ENCODE measurements at regions not wholly inside any gene's neighbourhood (a gene's known extent, or its start where the extent isn't known, plus 50 kb on each side); places are given as distances from the start of the nearest gene placed in this dataset.
A peak's percentile ranks its signal among the peaks of the same experiment; 100 is the strongest.

DNA sequence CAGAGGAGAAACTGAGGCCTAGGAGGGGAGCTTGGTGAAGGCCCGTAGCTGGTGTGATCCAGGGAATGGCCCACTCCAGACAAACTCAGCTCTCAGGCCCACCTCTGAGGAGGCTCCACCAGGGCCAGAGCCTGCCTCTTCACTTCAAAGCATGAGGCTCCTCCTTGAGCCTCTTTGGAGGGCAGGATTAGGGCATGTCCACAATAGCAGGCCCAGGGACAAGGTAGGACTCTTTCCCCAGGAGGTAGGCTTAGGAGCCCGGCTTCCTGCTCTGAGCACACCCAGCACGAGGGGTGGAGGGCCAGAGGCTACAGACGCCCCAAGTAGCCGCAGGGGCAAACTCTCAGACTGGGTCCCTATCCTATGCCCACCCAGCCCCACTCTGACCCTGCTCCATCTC, 164.6 kb upstream of the ZMIZ1 start:
- Histone ChIP-seq H3K27me3 (no peaks in the 10 kb centered on the region), H3K4me1 (peaks cover 0 to 11% (median 0%) of the 10 kb centered on the region in 9 donors), H3K27ac (no peak overlapping the region), H3K9me3 (no peaks in the 10 kb centered on the region), H3K36me3 (no peaks in the 10 kb centered on the region), H3K4me3 (no peak overlapping the region)
- intact Hi-C loops (cut with DNase I): no loop called here
- WGBS, 2 donors: 87 to 96% methylated on average over 5 of the region's 5 CpGs
- DNase-seq (peak in 1 of 2 donors; percentile 1), ATAC-seq (no peak)
- no peak for TF ChIP-seq CTCF (IDR thresholded peaks at IDR 0.05)

- intact Hi-C loops (cut with DNase I): no loop called here
- Histone ChIP-seq H3K4me3 (no peak overlapping the region), H3K27ac (no peak overlapping the region), H3K9me3 (no peaks in the 10 kb centered on the region), H3K27me3 (no peaks in the 10 kb centered on the region), H3K36me3 (no peaks in the 10 kb centered on the region), H3K4me1 (peaks cover 0 to 4% (median 0%) of the 10 kb centered on the region in 9 donors)
- DNase-seq (no peak), ATAC-seq (no peak)
- WGBS, 2 donors: 86 to 88% methylated on average over 12 of the region's 12 CpGs
- TF ChIP-seq CTCF (IDR thresholded peaks at IDR 0.05): no peak
These were observed 163.5 kb upstream of the ZMIZ1 start for GRCh38 chr10:78905015-78905956.

DNA sequence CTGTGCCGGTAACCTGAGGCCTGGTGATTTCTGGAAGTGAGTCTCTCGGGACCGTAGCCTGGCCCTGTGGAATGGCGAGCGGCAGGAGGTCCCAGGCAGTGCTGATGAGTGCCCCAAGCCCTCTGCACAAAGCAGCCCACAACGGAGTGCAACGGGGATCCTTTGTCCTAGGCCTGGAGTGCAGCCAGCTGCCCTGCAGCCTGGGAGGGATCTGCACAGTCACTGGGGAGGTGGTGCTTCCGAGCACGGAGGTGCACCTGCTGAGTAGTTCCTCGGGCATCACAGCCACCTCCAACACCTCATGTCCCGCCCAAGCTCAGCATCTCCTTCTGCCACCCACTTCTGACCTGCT, 162.8 kb upstream of the ZMIZ1 start:
- no peaks in the 10 kb centered on the region for H3K4me1 ChIP-seq
- DNase-seq (no peak), ATAC-seq (no peak)
- H3K4me3 ChIP-seq: no peak overlapping the region
- no peaks in the 10 kb centered on the region for H3K27me3 ChIP-seq
- intact Hi-C loops (cut with DNase I): no loop called here
- H3K27ac ChIP-seq: no peak overlapping the region
- TF ChIP-seq CTCF (IDR thresholded peaks at IDR 0.05): no peak
- no peaks in the 10 kb centered on the region for H3K36me3 ChIP-seq
- no peaks in the 10 kb centered on the region for H3K9me3 ChIP-seq
- WGBS, 2 donors: 81 to 82% methylated on average over 11 of the region's 11 CpGs

GRCh38 chr10:78906734-78907390, 161.9 kb upstream of the ZMIZ1 start:
- H3K4me1 ChIP-seq: peaks cover 0 to 2% (median 0%) of the 10 kb centered on the region in 9 donors
- ATAC-seq: no peak
- H3K27ac ChIP-seq: no peak overlapping the region
- H3K9me3 ChIP-seq: no peaks in the 10 kb centered on the region
- H3K36me3 ChIP-seq: no peaks in the 10 kb centered on the region
- 85 to 87% methylated on average over 3 of the region's 3 CpGs for whole genome bisulfite sequencing, 2 donors
- H3K27me3 ChIP-seq: no peaks in the 10 kb centered on the region
- intact Hi-C loops (cut with DNase I): no loop called here
- TF ChIP-seq CTCF (IDR thresholded peaks at IDR 0.05): no peak
- no peak for DNase-seq
- no peak overlapping the region for H3K4me3 ChIP-seq
